ENCODE measurements at regions not wholly inside any gene's neighbourhood (a gene's known extent, or its start where the extent isn't known, plus 50 kb on each side); places are given as distances from the start of the nearest gene placed in this dataset.

- Histone ChIP-seq H2AFZ (ENCODE audit: insufficient read depth, low read depth, low read length, poor library complexity, severe bottlenecking) (no peak overlapping the region), H4K20me1 (ENCODE audit: insufficient read depth, low read length) (no peaks in the 10 kb centered on the region), H3K79me2 (ENCODE audit: insufficient read depth, low read length) (no peaks in the 10 kb centered on the region), H3K4me3 (replicated peaks in 1 of 3; ENCODE audit: low read depth in 2 of 3, low read length in 3 of 3) (no peak overlapping the region), H3K9ac (ENCODE audit: insufficient read depth, low read length, poor library complexity, severe bottlenecking) (no peak overlapping the region), H3K27ac (ENCODE audit: low read depth in 1 of 2, low read length in 2 of 2) (no peak overlapping the region), H3K36me3 (replicated peaks in 1 of 2; ENCODE audit: control insufficient read depth in 1 of 2, insufficient read depth in 2 of 2, low read length in 2 of 2) (no peaks in the 10 kb centered on the region), H3K9me3 (replicated peaks in 1 of 2; ENCODE audit: control insufficient read depth in 1 of 2, insufficient read depth in 1 of 2, low read length in 2 of 2) (peaks cover 7 to 11% of the 10 kb centered on the region in 2 donors), H3K27me3 (ENCODE audit: control insufficient read depth in 2 of 2, insufficient read depth in 2 of 2, low read length in 2 of 2) (no peaks in the 10 kb centered on the region), H3K4me1 (ENCODE audit: control insufficient read depth in 1 of 2, insufficient read depth in 2 of 2, low read length in 2 of 2) (no peaks in the 10 kb centered on the region), H3K4me2 (replicated peaks; ENCODE audit: extremely low read depth, low read length, poor library complexity, severe bottlenecking) (no peak overlapping the region)
- intact Hi-C loops (cut with micrococcal nuclease): no loop called here
- Mint-ChIP-seq H3K27me3 (ENCODE audit: low read depth in 3 of 3) (peaks cover 2 to 5% (median 3%) of the 10 kb centered on the region in 3 donors), H3K4me3 (no peak overlapping the region), H3K36me3 (no peaks in the 10 kb centered on the region), H3K9me3 (peaks cover 0 to 18% (median 9%) of the 10 kb centered on the region in 7 donors), H3K27ac (no peak overlapping the region), H3K4me1 (no peaks in the 10 kb centered on the region)
- WGBS (ENCODE audit: insufficient coverage): 100% methylated on average over 3 of the region's 4 CpGs
- no peak for DNase-seq
- TF ChIP-seq CTCF (IDR thresholded peaks at IDR 0.05): no peak
These were observed 83.8 kb upstream of the SPTBN1 start for GRCh38 chr2:54372361-54372760.

- peaks cover 2 to 5% (median 3%) of the 10 kb centered on the region in 3 donors for H3K27me3 Mint-ChIP-seq (ENCODE audit: low read depth in 3 of 3)
- intact Hi-C loops (cut with micrococcal nuclease): no loop called here
- peaks cover 0 to 12% (median 4%) of the 10 kb centered on the region in 7 donors for H3K9me3 Mint-ChIP-seq
These were observed 82.3 kb upstream of the SPTBN1 start for GRCh38 chr2:54373855-54374254.

More at GRCh38 chr2:54373855-54374254, 82.3 kb upstream of the SPTBN1 start:
- Histone ChIP-seq H3K36me3 (replicated peaks in 1 of 2; ENCODE audit: control insufficient read depth in 1 of 2, insufficient read depth in 2 of 2, low read length in 2 of 2) (no peaks in the 10 kb centered on the region), H3K9ac (ENCODE audit: insufficient read depth, low read length, poor library complexity, severe bottlenecking) (no peak overlapping the region), H3K79me2 (ENCODE audit: insufficient read depth, low read length) (no peaks in the 10 kb centered on the region), H3K27me3 (ENCODE audit: control insufficient read depth in 2 of 2, insufficient read depth in 2 of 2, low read length in 2 of 2) (no peaks in the 10 kb centered on the region), H2AFZ (ENCODE audit: insufficient read depth, low read depth, low read length, poor library complexity, severe bottlenecking) (no peak overlapping the region), H4K20me1 (ENCODE audit: insufficient read depth, low read length) (no peaks in the 10 kb centered on the region), H3K4me3 (replicated peaks in 1 of 3; ENCODE audit: low read depth in 2 of 3, low read length in 3 of 3) (no peak overlapping the region), H3K27ac (ENCODE audit: low read depth in 1 of 2, low read length in 2 of 2) (no peak overlapping the region), H3K4me2 (replicated peaks; ENCODE audit: extremely low read depth, low read length, poor library complexity, severe bottlenecking) (no peak overlapping the region), H3K9me3 (replicated peaks in 1 of 2; ENCODE audit: control insufficient read depth in 1 of 2, insufficient read depth in 1 of 2, low read length in 2 of 2) (peaks cover 1 to 4% of the 10 kb centered on the region in 2 donors), H3K4me1 (ENCODE audit: control insufficient read depth in 1 of 2, insufficient read depth in 2 of 2, low read length in 2 of 2) (no peaks in the 10 kb centered on the region)
- H3K27ac Mint-ChIP-seq: no peak overlapping the region
- no peak overlapping the region for H3K4me3 Mint-ChIP-seq
- no peaks in the 10 kb centered on the region for H3K4me1 Mint-ChIP-seq
- no peaks in the 10 kb centered on the region for H3K36me3 Mint-ChIP-seq
- TF ChIP-seq CTCF (IDR thresholded peaks at IDR 0.05): no peak
- no peak for DNase-seq
- WGBS (ENCODE audit: insufficient coverage): 100% methylated on average over 2 of the region's 3 CpGs

All from CD14-positive monocyte (primary cell).